Stimulated activated naive CD4-positive, alpha-beta T cell (primary cell): ENCODE measurements at regions not wholly inside any gene's neighbourhood (a gene's known extent, or its start where the extent isn't known, plus 50 kb on each side); places are given as distances from the start of the nearest gene placed in this dataset.

Source experiments
- DNase-seq, 6 experiments: peaks; one replicate each; lab custom pipeline; 2025; lab: John Stamatoyannopoulos, UW

DNA sequence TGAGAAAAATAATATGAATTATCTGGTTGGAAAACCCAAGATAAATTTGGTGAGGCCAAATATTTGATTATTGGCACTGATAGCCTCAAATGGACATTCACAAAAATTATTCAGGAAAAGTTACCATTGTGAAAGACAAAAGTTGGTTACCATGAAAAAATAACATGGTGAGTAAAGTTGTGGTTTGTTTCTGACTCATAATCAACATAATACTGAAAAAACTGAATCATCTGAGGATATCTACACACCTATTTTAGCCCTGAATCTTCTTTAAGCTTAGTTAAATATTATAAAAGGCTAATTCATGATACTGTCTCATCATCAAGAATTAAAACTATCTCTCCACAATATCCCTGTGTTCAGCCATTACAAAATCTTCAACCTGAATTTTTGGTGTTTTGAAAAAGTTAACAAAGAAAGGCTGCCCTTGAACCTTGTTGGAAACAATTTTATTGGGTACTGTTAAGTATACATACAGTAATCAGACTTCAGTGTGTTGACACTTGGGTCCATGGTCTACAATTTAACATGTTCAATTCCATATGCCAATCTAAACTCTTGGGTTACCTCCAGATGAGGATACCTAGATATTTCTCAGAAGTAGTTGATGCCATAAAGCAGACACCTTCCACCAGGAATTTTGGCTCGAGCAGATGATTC is 607.5 kb upstream of the SLC39A10 start:
- DNase-seq = no peak

DNA sequence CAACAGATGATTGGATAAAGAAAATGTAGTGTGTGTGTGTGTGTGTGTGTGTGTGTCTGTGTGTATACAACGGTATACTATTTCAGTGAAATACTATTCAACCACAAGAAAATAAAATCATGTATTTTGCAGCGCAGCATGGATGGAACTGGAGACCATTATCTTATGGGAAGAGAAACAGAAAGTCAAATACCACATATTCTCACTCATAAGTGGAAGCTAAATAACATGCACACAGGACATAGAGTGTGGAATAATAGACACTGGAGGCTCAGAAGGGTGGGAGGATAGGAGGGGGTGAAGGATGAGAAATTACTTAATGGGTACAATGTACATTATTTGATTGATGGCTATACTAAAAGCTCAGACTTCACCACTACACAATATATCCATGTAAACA is 609.1 kb upstream of the SLC39A10 start:
- no peak for DNase-seq

DNA sequence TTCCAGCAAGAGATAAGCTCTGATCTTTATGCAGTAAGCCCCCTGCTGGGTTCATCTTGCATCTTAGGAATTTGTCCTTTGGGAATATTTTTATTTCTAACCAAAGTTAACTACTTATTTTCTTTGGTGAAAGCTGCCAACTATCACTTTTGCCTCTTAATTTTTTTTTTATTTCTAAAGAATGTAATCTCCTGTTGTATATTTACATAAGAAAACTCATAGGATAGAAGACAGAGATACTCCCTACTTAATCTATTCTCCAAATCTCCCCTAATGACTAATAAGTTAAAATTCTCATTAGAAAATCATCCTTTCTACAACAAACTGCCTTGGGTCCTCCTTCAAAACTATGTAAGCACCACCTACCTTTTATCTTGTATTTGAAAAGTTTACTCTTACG is 612.2 kb upstream of the SLC39A10 start:
- DNase-seq = no peak

DNA sequence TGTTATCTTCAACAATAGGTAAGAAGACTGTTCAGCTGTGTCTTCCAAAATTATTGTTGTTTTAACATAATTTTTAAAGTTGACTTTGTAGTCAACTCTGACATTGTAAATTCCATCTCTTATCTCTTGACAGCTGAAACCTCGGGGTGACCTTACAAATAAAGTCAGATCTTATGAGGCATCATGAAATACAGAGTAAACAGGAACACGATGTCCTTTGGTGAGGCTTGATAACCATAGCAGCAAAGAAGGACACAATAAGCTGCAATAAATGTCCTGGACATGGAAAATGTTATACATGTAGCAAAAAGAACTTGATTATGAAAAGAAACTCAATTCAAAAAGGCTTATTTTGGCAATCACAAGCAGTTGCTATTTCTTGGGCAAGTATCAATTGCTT is 618.9 kb upstream of the SLC39A10 start:
- no peak for DNase-seq

DNA sequence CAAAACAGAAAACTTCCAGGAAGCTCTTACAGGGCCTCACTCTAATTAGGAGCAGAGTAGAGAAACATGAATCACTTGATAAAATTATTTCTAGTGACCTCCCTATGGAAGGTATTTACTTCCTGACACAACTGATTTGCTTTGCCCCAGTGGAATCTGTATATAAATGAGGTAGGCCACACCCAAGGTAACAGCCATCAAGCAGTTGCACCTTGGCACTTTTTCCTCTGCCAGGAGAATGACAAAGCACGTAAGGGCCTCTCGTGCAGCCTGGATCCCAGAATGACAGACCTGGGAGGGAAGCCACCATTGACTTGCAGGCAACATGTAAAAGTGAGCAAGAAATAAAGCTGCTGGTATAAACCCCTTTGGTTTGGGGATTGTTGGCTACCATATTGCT is 620.0 kb upstream of the SLC39A10 start:
- DNase-seq = no peak

DNA sequence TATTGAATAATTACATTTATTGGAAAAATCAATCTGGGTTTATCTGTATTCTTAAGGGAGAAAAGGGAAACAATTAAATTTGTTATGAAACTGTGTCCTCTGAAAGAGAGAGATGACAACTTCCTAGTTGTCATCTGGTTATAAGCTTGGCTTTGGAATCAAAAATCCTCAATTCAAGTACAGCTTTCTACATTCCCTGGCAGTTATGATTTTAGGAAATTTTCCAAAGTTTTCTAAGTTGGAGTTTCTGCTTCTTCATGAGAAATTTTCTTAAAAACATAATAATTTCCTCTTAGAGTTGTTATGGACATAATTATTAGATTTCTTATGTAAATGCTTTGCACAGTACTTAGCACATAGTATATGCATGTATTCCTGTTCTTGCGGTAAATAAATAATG is 625.6 kb upstream of the SLC39A10 start:
- DNase-seq = no peak

DNA sequence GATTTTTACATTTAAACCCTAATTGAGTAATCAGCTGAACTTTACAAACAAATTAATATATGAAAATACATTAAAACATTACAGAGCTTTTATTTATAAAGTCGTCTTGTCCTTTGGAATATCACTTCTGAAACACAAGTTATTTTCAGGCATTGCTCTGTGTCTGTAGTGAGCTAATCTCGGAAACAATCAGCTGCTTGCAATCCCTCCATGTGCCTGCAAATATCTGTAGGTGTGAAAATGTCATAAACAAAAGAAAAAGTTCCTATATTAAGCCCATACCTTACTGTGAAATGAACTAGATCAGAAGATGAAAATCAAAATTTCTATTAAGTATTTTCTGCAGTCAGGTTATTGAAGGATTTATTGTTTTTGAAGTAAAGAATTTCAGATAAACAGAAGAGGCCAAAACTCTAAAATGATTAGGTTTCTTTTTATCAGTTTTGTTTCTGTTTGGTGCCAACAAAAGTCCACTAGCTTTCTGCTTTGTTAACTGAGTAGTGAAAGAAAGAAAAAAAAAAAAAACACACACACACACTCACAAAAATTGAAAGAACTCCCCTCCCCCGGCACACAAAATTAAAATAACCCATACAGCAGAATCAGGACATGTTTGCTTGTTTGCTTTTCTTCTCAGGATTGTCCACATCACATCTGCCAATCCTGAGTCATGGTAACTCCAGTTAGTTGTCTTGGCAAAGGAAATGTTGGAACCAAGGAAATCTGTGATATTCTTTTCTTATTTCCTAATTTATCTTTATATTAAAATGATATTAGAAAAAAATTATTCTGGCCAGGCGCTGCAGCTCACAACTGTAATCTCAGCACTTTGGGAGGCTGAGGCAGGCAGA is 627.0 kb upstream of the SLC39A10 start:
- DNase-seq = no peak

DNA sequence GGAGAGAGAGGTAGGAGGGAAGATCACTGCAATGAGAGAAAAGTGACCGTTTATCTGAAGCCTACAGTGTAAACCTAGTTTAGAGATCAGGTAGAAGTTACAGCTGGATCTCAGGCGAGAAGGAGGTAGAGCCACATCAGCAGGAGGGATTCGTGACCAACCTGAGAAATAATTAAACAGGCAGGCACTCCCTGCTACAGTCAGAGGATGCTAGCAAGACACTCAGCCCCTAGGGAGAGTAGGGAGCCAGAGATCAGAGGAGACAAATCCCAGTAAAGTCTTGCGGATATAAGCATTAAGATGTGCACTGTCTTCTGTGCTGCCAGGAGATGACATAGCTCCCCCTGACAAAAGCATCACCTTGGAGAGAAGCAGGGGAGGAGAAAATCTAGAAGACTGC is 629.1 kb upstream of the SLC39A10 start:
- DNase-seq = no peak

DNA sequence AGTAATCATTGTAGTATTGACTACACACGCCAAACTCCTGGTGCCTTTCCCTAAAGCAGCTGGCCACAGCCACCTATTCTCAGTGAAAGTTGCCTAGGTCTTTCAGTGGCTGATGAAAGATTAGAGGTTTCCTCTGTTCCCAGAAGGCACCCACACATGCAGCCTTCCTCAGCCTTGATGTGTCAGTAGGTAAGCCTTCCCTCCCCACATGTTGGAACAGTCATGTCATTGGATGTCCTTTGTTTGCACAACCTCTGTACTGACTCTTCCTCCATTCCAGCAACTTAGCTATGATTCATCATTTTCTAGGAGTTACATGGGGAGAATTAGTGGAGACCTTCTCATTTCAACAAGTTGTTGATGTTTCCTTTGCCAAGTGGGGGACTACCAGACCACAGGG is 630.8 kb upstream of the SLC39A10 start:
- DNase-seq = no peak

DNA sequence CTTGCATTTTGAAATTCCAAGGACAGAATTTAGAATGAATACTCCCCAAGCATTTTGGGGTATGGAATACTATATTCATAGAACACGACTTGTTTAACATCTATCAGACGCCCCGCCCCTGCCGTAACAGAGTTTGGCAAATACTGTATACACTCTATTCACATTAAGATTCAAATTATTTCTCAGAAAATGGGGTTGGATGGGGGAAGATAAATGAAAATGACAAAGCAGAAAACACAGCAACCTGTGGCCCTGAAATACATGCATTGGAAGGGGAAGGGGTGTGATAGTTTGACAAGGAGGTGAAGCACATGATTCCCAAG is 634.6 kb upstream of the SLC39A10 start:
- no peak for DNase-seq

DNA sequence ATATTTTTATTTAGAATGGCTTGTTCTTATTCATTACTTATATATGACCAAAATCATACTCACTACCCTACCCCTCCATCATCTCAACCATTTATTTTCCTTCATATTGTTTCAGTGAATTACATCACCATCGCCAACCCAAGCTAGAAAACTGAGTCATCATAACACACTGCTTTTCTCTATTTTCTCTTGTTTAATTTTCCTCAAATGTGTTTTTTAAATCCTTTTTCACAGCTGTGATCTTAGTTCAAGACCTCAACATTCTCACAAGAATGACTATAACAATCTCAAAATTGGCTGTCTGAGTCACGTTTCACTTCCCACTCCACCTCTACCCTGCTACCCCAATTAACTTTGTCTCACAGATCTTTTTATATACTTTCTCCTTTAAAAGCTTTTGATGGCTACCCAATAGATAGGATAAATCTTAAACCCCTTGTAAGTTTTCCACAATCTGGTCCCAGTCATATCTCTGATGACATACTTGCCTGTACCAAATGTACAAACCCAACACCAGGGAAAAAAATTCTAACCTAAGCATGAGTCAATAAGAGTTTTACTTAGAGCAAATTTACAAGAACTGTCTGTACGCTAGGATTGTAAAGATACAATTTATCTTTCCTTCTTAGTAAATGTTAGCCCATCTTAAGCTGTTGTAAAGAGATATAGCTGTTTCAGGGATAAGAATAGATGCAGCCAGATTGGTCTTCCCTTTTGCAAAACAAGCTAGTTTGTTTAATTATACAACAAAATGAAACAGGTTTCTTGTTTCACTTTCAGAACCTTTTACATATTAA is 635.1 kb upstream of the SLC39A10 start:
- no peak for DNase-seq

DNA sequence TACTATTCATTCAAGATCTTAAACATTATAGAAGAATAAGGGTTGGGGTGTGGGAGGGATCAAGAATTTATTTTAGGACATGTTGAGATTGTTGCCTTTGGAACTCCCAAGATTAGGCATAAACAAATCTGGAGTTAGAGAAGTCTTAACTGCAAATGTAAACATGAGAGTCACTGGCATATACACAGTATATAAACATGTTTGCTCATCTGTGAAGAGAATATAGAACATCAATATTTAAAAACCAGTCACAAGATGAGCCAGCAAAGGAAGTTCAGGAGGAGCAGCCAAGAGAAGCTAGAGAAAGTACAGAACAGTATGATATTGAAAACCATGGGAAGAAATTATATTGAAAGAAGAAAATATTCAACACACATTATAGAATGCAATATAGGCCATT is 638.6 kb upstream of the SLC39A10 start:
- no peak for DNase-seq

DNA sequence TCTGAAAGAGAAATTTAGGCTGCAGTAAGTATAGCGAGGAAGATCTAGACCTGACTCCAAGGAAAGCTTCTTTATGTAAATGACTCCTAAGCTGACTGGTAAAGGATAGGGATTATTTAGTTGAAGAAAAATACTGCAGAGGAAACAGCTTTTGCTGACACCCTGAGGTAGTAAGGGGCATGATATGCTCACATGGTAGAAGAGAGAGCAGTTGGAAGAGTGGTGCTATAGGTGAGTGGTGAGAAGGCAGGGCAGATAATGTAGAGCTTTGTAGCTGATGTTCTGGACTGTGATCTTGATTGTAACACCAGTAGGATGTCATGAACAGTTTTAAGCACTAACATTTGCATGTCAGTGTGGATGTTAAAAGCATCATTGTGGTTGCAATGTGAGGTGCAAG is 639.1 kb upstream of the SLC39A10 start:
- DNase-seq = no peak

DNA sequence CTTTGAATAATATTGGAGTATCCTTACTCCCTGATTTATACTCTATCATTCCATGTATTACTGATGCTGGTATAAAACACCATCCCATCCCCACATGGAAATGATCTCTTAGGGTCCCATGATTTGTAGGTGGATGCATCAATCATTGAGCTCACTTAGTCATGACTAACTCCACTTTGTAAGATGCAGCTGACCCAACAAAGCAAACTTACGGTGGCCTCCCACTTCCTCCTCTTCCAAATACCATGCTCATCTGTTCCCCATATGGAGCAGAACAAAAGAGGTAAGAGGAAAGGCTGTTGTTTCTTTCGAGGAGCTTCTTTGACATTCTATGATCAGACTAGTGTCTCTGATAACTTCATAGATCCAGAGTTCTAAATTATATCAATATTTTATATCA is 640.2 kb upstream of the SLC39A10 start:
- no peak for DNase-seq

DNA sequence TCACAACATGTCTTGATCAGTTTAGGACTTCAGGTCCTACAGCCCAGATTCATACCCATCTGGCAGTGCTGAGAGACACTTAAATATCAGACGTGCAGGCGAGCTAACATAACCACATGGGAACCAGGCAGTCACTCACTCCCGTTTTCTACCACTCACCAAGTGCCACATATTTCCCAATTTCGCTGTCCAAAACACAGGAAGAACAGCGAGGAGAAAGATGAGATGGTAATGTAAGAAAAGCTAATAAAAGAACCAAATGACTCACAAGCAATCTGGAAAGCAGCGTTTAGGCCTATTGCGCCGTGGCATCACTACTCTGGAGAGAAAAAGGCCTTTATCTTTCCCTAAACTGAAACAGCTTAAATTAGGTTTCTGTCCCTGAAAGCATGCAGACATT is 647.8 kb upstream of the SLC39A10 start:
- DNase-seq = no peak

DNA sequence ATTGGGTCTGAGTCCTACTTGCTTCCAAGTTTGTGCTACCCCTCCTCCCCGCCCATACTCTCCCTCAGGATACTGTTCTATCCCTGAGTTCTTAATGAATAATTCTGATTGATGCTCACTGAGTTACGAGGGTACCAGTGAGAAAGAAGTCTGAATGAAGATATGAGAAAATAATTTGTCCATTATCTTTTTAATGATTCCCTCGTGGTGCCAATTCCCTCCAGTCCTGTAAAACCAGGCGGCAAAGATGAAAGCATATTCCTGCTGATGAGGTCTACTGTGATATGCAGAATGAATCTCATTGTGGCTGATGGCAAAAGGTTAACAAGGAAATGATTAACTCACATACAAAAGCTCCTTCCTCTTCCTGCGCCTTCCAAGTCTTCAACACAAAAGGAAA is 650.2 kb upstream of the SLC39A10 start:
- no peak for DNase-seq

DNA sequence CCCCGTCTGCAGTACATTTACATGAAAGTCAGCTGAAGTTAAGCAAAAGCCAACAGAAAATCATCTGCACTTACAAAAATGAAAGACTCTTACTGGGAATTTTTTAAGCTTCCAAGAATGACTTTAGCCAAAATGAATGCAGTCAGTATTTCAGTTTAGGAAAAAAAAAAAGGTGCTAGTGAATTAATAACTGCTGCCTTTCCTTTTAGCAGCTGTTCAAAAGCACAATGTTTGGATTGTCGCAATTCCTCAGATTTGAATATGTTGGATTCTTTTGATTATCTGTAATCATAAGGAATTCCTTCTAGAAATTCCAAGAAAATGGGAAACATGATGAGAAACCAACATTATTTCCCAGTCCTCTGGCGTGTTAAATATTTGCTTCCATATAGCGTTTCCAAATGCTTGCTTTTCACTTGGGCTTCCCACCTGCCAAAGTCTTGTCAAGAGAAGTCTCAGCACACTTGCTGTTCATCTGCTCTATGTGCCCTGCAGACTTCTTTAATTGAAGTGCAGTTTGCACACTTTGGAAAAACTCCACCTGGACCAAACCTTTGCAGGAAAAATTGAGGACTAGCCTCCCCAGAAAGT is 653.0 kb upstream of the SLC39A10 start:
- DNase-seq = no peak

DNA sequence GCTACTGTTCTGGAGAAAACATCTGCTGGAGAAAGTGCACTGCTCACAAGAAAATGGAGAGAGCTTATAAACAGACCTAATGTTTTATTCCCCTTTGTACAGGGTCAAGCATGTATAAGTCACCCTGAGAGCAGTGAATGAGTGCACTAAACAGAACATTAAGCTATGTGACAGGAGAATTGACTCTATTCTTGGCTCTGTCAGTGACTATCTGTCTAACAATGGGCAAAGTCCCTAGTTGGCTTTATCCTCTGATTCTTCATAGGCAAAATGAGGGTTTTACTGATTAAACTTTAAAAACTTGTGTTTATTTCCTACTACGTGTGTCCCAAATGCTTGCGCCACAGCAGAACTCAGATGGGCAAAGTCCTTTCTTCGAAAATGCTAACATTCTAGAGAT is 655.1 kb upstream of the SLC39A10 start:
- no peak for DNase-seq

DNA sequence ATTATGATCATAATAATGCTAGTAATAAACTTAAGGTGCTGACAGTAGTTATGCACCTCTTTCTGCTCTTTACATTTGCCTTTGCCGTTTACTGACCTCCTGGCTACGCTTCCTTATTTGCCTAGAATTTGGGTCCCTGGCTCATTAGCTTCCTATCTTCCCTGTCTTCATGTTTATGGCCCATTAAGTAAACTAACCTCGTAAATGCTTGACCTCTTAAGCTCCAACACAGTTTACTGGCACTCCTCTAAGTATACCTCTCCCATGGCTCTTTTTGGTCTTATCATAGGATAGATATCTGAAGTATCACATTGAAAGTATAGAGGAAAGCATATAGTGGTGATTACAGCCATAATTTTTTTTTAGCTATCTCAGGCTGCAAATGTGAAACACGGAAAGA is 657.3 kb upstream of the SLC39A10 start:
- DNase-seq = no peak

DNA sequence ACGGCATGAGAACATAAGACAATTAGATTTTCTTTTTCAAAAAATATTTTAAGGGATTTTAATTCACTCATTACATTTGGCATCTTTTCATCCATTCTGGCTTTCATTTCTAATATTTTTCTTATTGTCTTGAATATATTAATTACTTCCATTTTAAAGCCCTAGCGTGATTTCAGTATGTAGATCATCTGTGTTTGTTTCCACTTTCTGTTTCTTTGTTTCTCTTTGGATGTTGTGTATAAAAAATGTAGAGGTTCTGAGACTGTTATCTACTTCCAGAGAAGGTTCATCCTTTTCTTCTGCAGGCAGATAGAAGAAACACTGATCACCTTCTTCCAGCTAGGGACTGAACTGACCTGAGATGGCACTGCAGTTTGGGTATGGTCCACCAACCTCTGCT is 664.4 kb upstream of the SLC39A10 start:
- no peak for DNase-seq

DNA sequence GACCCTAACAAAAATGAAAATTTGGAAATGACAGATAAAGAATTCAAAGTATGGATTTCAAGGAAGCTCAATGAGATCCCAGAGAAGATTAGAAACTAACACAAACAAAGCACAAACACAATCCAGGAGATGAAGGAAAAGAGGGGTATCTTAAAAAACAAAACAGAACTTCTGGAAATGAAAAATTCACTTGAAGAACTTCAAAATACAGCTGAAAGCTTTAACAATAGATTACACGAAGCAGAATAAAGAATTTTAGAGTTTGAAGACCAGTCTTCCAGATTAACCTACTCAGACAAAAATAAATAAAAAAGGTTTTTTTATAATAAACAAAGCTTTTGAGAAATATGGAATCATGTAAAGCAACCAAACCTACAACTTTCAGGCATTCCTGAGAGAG is 671.8 kb upstream of the SLC39A10 start:
- DNase-seq = no peak

DNA sequence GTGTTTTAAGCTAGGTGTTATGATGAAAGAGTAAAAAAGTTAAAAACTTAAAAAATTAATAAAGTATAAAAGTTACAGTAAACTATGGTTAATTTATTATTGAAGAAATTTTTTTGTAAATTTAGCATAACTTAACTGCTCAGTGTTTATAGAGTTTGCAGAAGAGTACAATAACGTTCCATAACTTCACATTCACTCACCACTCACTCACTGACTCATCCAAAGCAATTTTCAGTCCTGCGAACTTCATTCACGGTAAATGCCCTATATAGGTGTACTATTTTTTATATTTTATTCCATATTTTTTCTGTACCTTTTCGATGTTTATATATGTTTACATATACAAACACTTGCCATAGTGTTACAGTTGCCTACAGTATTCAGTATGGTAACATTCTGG is 694.8 kb upstream of the SLC39A10 start:
- DNase-seq = no peak

DNA sequence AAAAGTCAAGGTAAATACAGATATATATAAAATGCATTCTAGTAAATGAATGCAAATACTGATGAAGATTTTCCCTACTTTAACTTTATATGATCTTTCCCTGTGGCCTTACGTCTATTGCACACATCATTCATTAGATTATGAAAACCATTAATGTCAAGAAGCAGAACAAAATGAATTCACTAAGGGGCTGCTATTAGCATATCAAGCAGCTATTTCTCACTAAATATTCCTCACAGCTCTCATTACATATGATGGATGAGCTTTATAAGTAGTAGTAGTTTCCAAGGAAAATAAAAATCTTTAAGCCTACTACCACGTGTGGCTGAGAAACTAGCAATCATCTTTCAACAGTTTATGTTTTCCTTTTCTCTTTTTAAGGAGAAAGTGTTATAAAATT is 702.8 kb upstream of the SLC39A10 start:
- no peak for DNase-seq
